K562 (cell line): ENCODE measurements at regions not wholly inside any gene's neighbourhood (a gene's known extent, or its start where the extent isn't known, plus 50 kb on each side); places are given as distances from the start of the nearest gene placed in this dataset.

ENCODE experiments used
- ARID1B ChIP-seq: fragments of 450-650 bp; IDR thresholded peaks from 2 replicates; pipeline ENCODE4 v1.6.1; 2016; ENCODE audit warnings: antibody characterized with exemption, mild to moderate bottlenecking, inconsistent platforms
- EP300 ChIP-seq: IDR thresholded peaks from 2 replicates; pipeline ENCODE4 v1.6.1; 2012; ENCODE audit warnings: low read length, improper control_type of control experiment
- EZH2 ChIP-seq: IDR thresholded peaks from 2 replicates; pipeline ENCODE4 v1.6.1; 2012; ENCODE audit warnings: low read depth, mild to moderate bottlenecking, inconsistent platforms, low read length, borderline replicate concordance
- SNRNP70 ChIP-seq: fragments of 200-400 bp; formaldehyde crosslinking; optimal IDR thresholded peaks from 2 replicates; pipeline ENCODE3; 2017; ENCODE audit warnings: low read depth, low read length
- YBX1 ChIP-seq: fragments of 450-650 bp; IDR thresholded peaks from 2 replicates; pipeline ENCODE4 v1.7.1; 2016; ENCODE audit warnings: mild to moderate bottlenecking
- TF ChIP-seq, protein P1 (sequence below): fragments of 250-450 bp; sonication (Bioruptor Pico); IDR thresholded peaks from 2 replicates; pipeline ENCODE4 v1.5.1; 2021; ENCODE audit warnings: mild to moderate bottlenecking
- TF ChIP-seq, protein P2 (sequence below): fragments of 450-650 bp; IDR thresholded peaks from 2 replicates; pipeline ENCODE4 v1.6.1; 2017; ENCODE audit warnings: antibody characterized with exemption, mild to moderate bottlenecking
- TF ChIP-seq, protein P3 (sequence below): fragments of 250-450 bp; sonication (Bioruptor Pico); IDR thresholded peaks from 2 replicates; pipeline ENCODE4 v1.4.0; 2020; ENCODE audit warnings: mild to moderate bottlenecking

DNA sequence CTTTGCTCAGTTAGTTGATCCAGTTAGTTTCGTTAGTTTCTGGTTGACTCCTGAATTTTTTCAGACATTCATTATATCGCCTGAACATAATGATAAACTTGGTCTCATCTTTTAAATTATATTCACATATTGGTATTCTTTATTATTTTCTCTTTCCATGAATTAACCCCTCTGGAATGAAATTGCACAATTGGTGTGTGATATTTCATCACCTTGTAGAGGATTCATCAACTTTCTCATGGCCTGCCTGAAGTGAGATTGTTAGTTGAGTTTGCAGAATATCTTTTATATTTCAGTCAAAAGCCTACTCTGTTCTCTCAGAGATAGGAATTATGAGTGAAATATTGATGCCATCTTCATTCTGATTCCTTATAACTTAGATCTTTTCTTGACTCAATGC lies 1160.6 kb upstream of the AGA start:
- TF ChIP-seq, protein P1, sequence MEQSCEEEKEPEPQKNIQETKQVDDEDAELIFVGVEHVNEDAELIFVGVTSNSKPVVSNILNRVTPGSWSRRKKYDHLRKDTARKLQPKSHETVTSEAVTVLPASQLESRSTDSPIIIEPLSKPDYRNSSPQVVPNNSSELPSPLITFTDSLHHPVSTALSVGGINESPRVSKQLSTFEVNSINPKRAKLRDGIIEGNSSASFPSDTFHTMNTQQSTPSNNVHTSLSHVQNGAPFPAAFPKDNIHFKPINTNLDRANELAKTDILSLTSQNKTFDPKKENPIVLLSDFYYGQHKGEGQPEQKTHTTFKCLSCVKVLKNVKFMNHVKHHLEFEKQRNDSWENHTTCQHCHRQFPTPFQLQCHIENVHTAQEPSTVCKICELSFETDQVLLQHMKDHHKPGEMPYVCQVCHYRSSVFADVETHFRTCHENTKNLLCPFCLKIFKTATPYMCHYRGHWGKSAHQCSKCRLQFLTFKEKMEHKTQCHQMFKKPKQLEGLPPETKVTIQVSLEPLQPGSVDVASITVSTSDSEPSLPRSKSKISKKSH (CRISPR knock-in tag) = no peak
- TF ChIP-seq SNRNP70 (no peak), EP300 (no peak), EZH2 (no peak), ARID1B (no peak), YBX1 (no peak)
- TF ChIP-seq, protein P2, sequence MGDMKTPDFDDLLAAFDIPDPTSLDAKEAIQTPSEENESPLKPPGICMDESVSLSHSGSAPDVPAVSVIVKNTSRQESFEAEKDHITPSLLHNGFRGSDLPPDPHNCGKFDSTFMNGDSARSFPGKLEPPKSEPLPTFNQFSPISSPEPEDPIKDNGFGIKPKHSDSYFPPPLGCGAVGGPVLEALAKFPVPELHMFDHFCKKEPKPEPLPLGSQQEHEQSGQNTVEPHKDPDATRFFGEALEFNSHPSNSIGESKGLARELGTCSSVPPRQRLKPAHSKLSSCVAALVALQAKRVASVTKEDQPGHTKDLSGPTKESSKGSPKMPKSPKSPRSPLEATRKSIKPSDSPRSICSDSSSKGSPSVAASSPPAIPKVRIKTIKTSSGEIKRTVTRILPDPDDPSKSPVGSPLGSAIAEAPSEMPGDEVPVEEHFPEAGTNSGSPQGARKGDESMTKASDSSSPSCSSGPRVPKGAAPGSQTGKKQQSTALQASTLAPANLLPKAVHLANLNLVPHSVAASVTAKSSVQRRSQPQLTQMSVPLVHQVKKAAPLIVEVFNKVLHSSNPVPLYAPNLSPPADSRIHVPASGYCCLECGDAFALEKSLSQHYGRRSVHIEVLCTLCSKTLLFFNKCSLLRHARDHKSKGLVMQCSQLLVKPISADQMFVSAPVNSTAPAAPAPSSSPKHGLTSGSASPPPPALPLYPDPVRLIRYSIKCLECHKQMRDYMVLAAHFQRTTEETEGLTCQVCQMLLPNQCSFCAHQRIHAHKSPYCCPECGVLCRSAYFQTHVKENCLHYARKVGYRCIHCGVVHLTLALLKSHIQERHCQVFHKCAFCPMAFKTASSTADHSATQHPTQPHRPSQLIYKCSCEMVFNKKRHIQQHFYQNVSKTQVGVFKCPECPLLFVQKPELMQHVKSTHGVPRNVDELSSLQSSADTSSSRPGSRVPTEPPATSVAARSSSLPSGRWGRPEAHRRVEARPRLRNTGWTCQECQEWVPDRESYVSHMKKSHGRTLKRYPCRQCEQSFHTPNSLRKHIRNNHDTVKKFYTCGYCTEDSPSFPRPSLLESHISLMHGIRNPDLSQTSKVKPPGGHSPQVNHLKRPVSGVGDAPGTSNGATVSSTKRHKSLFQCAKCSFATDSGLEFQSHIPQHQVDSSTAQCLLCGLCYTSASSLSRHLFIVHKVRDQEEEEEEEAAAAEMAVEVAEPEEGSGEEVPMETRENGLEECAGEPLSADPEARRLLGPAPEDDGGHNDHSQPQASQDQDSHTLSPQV = no peak
- TF ChIP-seq, protein P3, sequence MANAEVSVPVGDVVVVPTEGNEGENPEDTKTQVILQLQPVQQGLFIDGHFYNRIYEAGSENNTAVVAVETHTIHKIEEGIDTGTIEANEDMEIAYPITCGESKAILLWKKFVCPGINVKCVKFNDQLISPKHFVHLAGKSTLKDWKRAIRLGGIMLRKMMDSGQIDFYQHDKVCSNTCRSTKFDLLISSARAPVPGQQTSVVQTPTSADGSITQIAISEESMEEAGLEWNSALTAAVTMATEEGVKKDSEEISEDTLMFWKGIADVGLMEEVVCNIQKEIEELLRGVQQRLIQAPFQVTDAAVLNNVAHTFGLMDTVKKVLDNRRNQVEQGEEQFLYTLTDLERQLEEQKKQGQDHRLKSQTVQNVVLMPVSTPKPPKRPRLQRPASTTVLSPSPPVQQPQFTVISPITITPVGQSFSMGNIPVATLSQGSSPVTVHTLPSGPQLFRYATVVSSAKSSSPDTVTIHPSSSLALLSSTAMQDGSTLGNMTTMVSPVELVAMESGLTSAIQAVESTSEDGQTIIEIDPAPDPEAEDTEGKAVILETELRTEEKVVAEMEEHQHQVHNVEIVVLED (CRISPR knock-in tag) = no peak
